SHP77 (cell line): ENCODE measurements at regions not wholly inside any gene's neighbourhood (a gene's known extent, or its start where the extent isn't known, plus 50 kb on each side); places are given as distances from the start of the nearest gene placed in this dataset.

Experiments
- DNase-seq, 2 experiments: peaks; one replicate each; lab custom pipeline; 2025; lab: John Stamatoyannopoulos, UW

DNA sequence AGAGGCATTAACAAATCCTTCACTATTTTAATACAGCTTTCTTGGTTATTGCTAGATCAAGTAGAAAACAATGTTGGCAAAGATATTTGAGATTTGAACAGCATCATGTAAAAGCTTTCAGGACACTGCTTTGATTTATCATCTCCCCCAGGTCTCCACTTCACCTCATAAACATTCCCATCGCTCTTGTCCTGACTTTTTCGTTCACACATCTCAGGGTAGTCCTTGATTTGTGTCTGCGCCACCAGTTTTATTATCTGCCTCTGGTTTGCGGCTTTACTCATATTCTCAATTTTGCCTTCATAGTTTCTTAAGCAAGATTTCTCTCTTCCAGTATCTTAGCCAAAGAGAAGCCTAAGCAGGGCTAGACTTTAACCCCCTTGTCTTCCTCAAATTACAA lies 63.5 kb upstream of the ROR1 start:
- DNase-seq = no peak

DNA sequence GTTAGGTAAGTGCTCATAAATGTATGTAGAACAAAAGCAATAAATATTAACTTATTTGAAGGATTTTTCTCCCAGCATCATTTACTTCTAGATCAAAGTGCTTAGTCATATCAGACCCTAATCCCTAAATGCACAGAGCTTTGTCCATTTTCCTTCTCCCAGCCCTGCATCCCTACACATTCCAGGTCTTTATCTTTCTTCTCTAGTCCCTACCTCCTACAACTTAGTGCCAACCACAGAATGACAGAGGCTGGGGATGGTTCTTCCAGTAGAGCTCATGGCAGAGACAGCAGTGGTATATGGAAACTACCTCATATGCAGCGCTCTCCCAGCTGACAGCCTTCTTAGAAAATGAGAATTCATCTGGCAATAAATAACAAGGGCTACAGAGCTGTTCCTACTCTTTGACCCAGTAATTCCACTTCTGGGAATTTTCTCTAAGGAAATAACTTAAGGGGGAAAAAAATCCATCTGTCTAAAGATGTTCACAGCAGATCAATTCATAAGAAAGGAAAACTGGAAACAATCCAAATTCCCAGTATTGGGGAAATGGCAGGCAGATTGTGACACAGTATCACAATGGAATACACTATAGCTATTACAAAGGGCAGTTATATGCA lies 62.9 kb upstream of the ROR1 start:
- DNase-seq = no peak

GRCh38 chr1:63713041-63713440 lies 60.8 kb upstream of the ROR1 start:
- DNase-seq = no peak

DNA sequence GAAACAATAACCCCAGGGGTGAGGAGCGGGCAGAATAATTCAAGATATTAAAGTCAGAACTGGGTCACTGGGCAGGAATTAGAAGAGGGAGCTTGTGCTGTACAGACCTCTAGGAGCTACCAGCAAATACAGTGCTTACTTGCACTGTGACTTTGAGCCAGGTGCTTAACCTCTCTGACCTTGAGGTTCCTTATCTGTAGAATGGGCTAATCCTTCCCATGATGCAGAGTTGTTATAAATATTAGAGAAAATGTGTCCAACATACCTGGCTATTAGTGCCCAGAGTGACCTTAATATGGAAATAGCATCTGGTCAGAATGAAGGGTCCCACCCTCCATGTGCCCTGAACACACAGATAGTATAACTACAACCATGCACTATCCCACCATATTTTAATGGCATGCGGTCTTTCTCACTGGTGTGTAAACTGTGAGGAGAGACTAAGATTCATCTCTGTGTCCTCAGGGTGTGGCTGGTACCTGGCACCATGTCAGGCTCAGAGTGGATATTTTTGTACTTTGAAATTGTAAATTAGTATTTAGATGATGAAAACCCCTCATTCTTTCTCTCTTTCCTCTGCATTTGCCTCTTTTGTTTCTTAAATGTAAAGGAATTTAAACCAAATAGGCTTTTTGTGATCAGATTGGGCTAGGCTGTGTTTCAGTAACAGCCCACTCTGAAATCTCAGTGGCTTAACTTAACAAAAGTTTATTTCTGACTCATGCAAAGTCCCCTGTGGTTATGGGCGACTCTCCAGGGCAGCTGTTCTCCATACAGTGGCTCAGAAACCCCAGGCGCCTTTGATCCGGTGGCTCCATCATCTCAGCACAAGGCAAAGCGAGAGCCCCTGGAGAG lies 60.0 kb upstream of the ROR1 start:
- DNase-seq = no peak

- no peak for DNase-seq
Observed at GRCh38 chr1:63714482-63714760, 59.4 kb upstream of the ROR1 start.

- no peak for DNase-seq
Observed at GRCh38 chr1:63717511-63718065, 56.2 kb upstream of the ROR1 start.

DNA sequence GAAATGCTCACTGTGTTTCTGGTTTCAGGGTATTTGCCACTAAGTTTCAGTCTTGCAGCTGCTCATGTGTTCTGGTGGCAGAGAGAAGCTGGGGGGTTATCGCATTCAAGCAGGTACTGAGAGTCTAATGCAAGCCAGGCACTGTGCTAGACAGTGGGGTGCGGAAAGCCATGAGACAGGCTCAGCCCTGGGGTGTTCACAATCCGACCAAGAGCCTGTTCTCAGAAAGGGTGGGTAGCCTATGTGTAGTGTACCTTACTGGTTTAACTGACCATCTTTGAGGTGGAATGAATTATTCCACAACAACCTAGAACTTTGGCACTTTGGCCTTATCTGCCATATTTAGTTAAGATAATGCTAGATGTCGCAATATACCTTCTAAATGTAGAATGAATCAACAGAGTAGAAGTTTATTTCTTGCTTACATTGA lies 55.3 kb upstream of the ROR1 start:
- no peak for DNase-seq

GRCh38 chr1:63721531-63722189 lies 52.2 kb upstream of the ROR1 start:
- DNase-seq = peak; percentile 10 to 22

DNA sequence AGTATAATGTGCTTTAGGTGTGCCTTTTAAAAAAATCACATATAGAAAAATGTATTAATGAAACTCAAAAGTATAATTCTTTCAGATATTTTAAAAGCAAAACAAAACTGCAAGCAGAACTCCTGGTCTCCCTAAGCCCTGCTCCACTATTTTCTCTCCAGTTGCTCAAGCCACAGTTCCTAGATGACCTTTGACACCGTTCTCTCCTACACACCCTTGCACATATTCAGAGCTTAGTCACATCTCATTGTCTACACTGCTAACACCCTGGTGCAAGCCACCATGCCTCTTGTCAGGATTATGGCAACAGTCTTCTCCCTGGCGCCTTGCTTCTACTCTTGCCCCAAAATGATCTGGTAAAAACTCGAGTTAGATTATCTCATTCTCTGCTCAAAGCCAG lies 50.2 kb upstream of the ROR1 start:
- DNase-seq = no peak
